Loucy (cell line): ENCODE measurements at regions not wholly inside any gene's neighbourhood (a gene's known extent, or its start where the extent isn't known, plus 50 kb on each side); places are given as distances from the start of the nearest gene placed in this dataset.

Experiments used
- CTCF ChIP-seq: fragments of 200-600 bp; sonication (generic); conservative IDR thresholded peaks from 2 replicates; pipeline ENCODE4 v1.5.1; 2014; ENCODE audit warnings: mild to moderate bottlenecking, antibody characterized with exemption, low read length
- EZH2phosphoT487 ChIP-seq: fragments of 200-600 bp; IDR thresholded peaks from 2 replicates; pipeline ENCODE4 v1.6.1; 2018; ENCODE audit warnings: antibody characterized with exemption, mild to moderate bottlenecking, moderate library complexity, borderline replicate concordance

DNA sequence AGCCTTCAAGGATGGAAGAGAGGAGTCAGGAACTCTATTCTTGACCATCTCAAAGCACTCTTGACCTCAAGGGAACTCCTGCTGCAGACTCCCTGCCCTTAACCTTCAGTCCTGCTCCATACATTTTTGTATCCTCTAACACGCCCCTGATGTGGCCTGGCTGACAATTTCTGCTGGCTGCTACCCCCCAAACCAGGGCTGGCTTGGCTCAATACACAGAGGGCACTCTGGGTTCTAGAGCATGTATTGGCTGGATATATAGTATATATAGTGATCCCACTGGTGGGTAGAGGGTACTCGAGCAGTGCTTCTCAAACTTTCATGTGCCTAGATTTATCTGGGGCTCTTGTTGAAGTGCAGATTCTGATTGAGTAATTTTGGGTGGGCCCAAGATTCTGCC lies 101.9 kb downstream of the SMIM20 start:
- no peak for TF ChIP-seq EZH2phosphoT487
- no peak for TF ChIP-seq CTCF
